HK-2 (cell line): ENCODE measurements at regions not wholly inside any gene's neighbourhood (a gene's known extent, or its start where the extent isn't known, plus 50 kb on each side); places are given as distances from the start of the nearest gene placed in this dataset.

Source experiments
- DNase-seq: peaks from one replicate; pipeline ENCODE4 v3.0.0-alpha.2; 2018; ENCODE audit not compliant: unreplicated experiment

DNA sequence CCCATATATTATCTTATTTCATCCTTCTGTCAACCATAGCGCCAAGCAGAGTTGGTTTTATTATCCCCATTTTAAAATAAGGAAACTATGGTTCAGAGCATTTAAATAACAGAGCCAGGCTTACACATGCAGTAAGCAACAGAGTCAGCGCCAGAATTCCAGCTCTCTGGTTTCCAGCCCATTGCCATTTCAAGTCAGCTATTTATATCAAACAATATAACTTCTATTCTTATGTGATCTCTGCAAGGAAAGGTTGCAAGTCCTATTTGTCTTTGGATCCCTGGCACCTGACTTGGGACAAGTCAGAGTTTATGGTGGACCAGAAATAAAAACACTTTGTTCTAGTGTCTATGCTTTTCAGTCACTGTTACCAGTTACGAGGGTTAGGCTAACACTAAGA is 174.1 kb upstream of the EEA1 start:
- no peak for DNase-seq

DNA sequence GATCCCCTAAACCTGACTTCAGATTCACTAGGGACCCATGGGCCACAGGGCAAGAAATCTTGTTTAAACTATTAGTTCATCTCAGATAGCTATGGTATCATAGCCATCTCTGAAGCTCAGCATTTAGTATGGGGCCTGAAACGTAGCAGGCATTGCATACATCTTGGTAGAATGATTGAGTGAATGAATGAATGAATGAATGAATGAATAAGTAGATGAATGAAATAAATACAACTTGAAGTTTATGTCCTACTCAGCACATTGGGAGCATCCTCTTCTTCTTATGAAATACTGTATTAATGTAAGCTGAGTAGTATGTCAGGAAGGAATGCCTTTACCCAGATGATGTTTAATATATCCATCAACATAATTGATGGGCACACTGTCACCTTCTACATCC is 175.4 kb upstream of the EEA1 start:
- DNase-seq = no peak

DNA sequence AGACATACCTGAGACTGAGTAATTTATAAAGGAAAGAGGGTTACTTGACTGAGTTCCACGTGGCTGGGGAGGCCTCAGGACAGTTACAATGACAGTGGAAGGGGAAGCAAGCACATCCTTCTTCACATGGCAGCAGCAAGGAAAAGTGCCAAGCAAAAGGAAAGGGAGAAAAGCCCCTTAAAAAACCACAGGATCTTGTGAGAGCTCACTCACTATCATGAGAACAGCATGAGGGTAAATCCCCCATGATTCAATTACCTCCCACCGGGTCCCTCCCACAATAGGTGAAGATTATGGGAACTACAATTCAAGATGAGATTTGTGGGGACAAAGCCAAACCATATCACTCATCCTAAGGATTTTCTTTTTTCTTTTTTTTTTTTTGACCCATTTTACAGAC is 177.8 kb upstream of the EEA1 start:
- no peak for DNase-seq

DNA sequence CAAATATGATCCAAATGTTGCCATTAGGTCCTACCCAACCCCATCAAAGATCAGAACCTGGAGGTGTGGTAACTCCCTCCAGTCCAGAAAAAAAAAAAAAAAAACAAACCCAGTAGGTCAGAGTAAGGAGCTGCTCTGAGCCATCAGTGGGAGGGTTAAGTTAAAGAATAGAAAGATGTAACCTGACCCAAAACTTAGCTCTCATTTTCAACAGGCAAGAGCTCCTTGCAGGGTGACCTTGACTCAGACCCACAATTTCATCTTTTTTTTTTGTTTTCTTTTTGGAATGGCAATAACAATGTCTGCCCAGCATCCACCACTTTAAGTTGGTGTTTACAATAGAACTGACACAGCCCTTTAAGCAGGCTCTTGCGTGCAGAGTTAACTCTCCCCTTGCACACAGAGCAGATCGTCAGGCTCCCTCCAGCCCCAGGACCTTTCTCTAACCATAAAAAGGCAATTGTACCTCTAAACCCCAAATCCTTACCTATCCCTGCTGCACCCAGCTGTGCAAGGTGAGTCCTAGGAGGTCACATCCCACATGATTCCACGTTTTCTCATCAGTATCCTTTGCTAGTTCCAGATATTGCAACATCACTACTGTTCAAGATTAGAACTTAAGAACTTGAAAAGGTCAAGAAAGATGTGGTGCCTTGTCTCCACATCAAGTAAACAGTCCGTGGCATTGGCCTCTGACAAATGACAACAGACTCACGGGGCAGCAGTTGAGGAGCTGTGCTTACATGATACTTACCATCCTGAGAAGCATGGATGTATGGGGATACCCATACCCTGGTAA is 178.6 kb upstream of the EEA1 start:
- no peak for DNase-seq

DNA sequence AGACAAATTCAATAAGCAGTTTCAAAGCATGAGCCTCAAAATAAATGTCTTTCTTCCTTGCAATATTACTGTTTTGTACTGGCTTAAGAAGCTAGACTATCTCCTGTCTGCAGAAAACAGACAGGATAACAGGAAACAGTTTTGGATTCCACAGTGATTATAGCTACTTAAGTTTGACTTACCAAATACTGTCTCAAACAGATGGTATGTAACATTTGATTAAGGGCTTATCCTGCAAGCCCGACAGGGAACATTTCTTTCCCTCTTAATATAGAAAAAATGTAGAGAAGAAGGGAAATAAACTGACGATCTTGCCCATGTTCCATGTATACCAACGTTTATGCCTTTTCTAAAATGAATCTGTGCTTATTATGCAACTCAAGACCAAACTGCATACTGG is 179.9 kb upstream of the EEA1 start:
- DNase-seq = no peak

DNA sequence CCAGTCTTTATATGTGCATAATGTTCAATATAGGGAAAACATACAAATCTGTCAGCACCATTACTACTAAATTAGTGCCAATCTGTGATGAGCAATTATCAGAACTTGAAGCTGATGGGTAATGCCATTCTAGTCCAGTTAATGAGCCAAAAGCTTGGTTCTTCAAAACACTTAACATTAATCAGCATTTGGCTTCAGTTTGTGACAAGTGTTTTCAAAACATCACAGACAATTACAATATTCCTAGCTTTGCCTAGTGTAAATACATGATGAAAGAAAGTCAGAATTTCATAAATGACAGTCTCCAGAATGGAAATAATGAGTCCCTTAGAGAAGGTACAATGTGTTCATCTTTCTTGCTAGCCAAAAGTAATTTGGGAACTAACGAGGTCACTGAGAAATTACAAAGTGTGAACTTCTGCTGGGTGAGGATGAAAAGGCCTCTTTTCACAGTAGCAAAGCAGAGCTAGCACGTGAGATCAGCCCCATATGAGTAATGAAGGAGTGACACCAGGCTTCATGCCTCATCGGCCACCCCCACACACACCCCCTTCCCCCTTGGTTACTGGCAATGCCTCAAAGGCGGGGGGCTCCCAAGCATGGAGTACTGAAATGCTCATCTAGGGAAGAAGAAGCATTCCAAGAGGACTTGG is 180.6 kb upstream of the EEA1 start:
- peak; percentile 23 for DNase-seq

DNA sequence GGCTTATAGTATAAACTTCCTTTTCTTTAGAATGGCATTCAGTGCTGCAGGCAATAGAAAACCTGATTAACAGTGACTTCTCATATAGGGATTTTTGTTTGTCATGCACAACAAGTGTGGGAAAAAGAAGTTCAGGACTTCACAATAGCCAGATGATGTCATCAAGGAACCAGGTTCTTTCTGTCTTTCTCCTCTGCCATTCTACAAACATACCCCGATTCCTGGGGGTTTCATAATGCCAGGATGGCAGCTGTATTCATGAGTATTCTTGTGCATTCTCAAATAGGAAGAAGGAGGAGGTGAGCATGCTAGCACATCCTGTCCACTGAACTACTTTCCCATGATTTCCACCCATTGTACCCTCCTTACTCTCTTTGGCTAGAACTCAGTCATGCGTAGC is 182.7 kb upstream of the EEA1 start:
- no peak for DNase-seq

DNA sequence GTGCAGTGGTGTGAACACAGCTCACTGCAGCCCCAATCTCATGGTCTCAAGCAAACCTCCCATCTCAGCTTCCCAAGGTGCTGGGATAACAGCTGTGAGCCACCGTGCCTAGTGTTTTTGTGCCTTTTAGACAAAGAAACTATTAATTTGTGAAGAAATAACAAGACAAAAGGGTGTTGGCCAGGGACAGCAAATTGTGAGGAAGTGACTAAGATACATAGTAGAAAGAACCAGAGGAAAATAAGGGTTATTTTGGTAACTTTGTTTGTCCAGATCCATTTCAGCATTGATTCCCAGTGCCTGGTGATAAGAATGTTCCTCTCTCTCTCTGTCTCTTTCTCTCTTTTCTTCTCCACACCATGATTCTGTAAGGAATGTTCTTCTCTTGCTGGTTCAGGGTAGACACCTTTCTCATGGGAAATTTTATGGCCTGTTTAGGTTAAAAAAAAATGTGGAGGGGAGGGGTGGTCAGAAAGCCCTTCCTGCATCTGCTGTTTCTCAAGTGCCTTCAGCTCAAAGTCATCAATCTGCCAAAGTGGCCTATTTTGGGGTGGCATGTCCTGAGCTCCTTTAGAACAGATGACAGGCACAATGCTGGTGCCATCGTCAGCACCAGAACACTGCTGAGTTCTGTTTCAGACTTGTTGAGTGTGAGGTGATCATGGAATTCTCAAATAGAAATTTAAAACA is 184.4 kb upstream of the EEA1 start:
- DNase-seq = no peak

DNA sequence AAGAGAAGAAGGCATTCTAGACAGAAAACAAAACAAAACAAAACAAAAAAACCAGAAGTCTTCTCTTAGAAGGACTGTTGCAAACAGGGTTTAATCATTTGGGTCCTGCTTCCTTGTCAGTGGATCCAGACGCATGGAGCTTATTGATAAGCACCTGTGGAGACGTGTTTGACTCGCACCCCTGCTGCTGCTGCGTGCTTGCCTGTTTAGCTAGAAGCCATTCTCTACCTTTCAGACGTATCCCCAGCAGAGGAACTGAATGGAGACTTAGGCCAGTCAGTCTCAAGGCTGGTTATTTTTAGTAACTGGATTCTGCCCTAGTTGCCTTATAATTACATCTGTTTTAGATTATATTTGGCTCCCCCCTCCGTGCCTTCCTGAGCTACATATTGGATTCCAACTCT is 186.1 kb upstream of the EEA1 start:
- no peak for DNase-seq

DNA sequence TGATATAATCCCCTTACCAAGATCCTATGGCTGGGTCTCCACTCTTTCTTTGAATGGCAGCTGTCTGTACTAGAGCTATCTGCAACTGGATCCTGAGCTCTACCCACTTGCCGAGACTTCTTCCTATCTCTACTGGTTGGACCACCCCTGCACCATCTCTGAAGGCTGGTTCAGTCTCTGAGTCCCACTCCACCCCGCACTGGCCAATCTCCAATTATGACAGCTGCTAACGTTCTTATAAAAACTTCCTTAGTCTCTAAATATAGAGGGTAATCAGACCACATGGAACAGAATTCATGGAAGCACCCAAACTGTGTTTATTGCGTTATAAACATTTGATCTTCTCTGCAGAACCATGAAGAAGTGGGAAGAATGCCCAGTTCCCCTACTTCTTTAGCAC is 186.6 kb upstream of the EEA1 start:
- DNase-seq = no peak

DNA sequence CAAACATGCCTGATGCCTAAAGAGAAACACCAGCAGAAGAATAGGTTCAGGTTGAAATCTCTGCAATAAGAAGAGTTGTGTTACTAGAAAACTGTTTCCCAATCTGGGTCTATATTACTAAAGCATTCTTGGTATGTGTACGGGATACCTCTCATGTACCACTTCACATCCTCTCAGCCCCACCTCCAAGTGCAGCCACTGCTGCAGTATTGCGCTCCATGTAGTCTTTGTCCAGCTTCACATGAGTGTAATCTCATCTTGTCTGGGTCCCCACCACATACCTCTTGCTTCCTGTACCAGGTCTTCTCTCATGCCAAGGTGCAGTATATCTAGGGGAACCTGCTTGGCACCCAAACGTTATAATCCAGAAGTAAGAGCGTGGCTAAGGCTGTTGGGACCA is 187.5 kb upstream of the EEA1 start:
- DNase-seq = no peak

DNA sequence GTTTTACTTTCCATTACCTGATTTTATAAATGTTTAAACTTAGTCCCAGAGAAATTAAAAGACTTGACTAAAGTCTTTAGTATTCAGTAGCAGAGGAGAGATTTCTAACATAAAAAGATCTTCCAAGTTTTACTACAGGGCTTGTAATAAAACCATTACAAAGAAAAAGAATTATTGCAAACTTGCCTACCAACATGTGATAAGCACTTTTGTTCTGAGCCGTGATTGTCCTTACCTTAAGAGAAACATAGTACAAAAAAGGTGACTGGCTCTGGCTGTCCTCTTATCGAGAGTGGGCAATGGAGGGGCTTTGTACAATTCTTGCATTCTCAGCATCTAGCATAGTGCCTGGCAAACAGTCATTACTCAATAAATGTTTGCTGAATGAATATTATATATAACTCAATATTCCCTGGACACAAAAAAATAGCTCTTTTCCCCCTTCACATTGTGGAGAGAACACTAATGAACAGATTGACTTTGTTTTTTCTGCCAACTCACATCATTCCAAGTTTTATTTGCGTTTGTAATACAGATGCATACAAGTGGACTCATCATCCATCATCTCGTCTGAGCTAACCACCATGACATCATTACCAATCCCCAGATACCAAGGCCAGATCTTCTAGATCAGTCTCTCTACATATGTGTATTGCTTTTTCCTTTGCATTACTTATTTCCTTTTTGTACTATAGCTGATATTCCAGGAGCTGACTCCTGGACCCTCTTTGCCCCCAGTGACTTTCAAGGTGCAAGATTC is 192.8 kb upstream of the EEA1 start:
- no peak for DNase-seq

DNA sequence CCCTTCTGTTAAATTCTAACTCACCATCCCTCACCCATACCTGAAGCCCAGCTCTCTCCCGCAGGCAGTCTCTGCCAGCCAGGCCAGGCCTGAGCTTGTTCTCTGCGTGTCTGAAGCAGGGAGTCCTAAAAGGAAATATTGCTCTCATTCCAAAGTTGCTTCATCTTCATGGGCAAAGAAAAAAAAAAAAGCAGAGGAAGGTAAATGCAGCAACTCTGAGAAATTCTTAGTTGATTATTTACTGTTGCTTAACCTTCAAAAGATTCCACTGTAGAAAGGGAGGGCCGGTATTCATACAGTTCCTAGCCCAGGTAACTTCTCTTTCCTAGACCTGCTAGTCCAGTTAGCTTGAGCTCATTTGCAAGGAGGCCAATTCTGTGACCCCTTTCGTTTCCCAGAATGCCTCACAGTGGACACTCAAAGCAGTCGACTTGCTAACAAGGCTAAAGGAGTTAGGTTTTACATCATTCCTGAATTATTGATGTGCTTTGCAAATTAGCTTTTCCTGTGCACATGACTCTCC is 193.5 kb upstream of the EEA1 start:
- DNase-seq = no peak

DNA sequence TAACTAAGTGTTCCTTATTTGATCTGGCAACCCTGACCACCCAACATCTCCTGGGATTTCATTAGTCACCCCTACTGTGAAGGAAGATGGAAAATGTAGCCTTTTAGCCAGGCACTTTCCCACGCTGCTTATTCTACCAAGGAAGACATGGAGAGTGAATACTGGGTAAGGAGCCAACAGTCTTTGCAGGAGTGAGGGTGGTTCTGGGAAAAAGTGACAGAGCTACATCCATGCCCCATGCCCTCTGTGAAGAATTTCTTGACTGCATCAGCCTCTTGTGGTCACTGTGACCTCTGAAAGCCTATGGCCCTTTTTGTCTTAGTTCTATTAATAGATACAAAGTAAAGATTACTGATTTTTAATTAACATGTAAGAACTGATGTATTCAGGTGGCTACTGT is 196.0 kb upstream of the EEA1 start:
- no peak for DNase-seq

DNA sequence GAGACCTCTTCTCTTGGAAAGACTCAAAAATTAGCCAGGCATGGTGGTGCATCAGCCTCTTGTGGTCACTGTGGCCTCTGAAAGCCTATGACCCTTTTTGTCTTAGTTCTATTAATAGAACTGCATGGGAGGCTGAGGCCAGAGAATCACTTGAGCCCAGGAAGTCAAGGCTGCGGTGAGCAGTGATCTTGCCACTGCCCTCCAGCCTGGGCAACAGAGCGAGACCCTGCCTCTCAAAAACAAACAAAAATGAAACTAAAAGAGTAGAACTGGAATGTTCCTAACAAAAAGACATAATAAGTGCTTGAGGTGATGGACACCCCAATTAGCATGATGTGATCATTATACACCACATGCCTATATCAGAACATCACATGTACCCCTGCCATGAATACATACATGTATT is 197.0 kb upstream of the EEA1 start:
- peak; percentile 46 for DNase-seq

DNA sequence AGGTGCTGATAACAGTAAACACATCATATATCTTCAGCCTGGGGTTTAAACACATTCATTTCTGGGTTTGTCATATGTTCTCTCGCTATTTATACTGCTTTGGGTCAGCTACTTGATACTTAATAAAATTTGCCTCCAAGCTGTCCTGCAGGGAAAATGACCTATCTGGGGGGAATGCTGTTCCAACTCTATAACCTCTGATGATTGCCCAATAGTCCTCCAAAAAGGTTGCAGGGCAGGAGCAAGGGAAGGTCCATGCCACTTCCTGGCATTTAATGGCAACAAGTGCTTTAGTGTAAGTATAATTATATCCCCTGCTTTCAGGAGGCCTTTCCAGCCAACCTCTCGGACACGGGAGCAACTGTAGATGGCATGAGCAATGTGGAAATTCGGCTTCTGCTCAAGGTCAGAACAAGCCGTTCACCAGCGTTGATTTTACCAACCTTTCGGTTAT is 198.0 kb upstream of the EEA1 start:
- no peak for DNase-seq

DNA sequence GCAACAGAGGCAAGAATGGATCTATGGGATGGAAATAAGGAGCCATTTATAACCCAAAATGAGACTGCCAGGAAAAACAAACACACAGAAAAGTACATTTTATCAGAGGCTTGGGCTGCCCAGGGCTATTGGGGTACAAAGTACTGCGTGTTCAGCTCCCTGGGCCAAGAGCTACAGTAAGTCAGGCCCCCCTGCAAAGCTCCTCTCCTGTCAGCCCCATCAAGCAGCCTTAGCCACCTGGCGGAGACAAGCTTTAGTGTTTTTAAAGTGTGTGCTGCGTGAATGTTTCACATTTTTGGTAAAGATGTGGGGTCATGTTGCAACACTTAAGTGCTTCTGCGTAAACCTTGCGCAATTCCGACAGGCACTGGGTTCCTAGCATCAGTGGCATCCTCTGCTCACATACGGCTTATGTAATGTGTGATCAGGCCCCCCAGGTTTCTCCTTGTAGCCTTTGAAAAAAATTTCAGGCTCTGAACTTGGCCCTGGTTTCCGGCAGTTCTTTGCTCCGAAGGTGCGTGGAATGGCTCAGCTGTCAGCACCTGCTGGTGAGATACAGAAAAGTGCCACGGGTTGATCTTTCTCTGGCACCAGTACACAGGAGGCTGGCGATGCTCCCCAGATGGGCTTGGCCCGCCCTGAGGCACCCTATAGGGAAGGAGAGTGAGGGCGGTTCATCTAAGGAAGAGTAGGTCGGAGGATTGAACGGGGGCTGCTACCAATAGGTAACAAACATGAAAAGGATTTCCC is 198.7 kb upstream of the EEA1 start:
- DNase-seq = no peak

DNA sequence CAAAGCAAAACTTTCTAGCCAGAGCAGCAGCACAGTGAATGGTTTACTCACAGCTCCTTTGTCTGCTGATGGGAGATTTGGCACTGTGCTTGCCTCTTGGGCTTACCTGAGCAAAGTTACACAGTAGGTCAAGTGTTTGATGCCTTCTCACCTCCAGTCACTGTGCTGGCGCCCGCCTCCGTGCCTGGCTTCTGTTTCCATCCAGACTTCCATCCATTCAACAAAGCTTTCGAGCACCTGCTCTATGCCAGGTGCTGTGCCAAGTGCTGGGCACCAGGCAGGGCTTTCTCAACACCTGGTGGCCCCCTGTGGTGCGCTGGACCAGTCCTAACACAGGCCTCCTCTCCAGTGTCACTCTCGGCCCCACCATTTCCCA is 199.2 kb upstream of the EEA1 start:
- no peak for DNase-seq

DNA sequence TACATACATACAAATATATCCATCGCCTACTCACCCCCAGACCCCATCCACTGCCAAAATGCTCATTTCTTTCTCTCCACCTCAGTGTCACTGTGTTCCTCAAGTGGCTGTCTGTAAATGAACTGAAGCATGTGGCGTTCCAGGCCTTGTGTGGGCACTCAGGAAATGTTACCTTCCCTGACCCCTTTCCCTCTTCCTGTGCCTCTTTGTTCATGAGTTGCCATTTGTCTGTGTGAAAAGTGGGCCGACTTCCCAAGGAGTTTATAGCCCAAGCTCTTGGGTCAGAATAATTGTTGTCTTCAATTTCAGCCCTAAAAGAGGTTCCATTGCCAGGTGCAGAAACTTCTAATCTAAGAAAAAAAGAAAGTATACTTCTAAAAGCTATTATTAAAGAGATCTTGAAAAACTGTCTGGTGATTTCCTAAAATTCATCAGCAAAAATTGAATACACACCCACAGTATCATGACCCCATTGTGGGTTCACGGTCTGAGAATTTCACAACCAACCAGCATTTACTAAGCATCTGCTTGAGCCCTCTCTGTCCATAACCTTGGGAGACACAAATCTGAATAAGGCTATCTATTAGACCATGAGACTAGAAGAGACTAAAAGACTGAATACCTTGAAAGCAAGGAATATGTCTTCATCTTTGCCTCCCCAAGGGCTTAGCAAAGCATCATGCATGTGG is 201.4 kb upstream of the EEA1 start:
- DNase-seq = no peak

DNA sequence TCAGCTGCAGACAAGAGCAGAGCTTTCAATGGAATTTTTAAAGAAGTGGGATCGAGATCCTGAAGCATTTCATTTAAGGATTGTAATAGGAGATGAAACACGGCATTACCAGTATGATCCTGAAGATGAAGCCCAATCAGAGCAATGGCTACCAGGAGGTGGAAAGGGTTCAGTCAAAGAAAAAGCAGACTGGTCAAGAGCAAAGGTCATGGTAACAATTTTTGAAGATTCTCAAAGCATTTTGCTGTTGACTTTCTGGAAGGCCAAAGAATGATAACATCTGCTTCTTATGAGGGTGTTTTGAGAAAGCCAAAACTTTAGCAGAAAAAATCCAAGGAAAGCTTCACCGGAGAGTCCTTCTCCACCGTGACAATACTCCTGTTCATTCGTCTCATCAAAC is 204.3 kb upstream of the EEA1 start:
- no peak for DNase-seq
